ENCODE measurements at regions not wholly inside any gene's neighbourhood (a gene's known extent, or its start where the extent isn't known, plus 50 kb on each side); places are given as distances from the start of the nearest gene placed in this dataset.

GRCh38 chr3:110859336-110859735, 212.3 kb upstream of the NECTIN3 start:
- H3K9me3 ChIP-seq (ENCODE audit: control insufficient read depth in 1 of 2, low read length in 2 of 2), result no peaks in the 10 kb centered on the region
- H3K9me3 Mint-ChIP-seq, result no peaks in the 10 kb centered on the region
- H3K4me3 ChIP-seq (ENCODE audit: low read length in 2 of 2), result no peak overlapping the region
- H3K36me3 Mint-ChIP-seq, result no peaks in the 10 kb centered on the region
- no peaks in the 10 kb centered on the region for H3K4me1 ChIP-seq (ENCODE audit: insufficient read depth, low read length)
- no peaks in the 10 kb centered on the region for H3K36me3 ChIP-seq (ENCODE audit: insufficient read depth, low read length)
- no peak for DNase-seq
- POLR2A ChIA-PET (ENCODE audit: partially characterized antibody), result no interaction called here
- H3K27me3 Mint-ChIP-seq, result no peaks in the 10 kb centered on the region
- no peak overlapping the region for H3K4me3 Mint-ChIP-seq
- no peak overlapping the region for H3K27ac Mint-ChIP-seq
- H3K27me3 ChIP-seq (ENCODE audit: insufficient read depth, low read length), result no peaks in the 10 kb centered on the region
- H3K4me1 Mint-ChIP-seq, result no peaks in the 10 kb centered on the region
- CTCF ChIA-PET (ENCODE audit: partially characterized antibody), result no interaction called here
- H3K27ac ChIP-seq (ENCODE audit: low read depth, low read length), result no peak overlapping the region
- intact Hi-C loops (cut with micrococcal nuclease), result no loop called here

DNA sequence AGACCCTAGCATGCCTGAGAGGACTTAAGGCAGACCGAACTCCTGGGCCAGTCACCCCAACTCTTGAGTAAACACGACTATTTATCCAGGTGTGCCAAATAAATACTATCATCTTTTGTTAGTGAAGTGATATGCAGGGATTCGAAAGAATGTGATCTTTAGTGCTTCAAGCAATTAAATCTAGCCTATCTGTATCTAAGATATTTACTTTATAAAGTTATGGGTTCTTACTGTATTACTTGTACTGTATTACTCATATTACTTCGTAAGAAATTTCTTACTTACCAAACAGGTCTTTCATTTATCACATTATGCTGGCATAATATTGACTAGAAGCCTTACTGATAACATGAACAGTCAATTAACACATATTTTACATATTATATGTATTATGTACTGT, 211.6 kb upstream of the NECTIN3 start:
- Mint-ChIP-seq H3K27me3 (no peaks in the 10 kb centered on the region), H3K4me3 (no peak overlapping the region), H3K4me1 (no peaks in the 10 kb centered on the region), H3K27ac (no peak overlapping the region), H3K9me3 (no peaks in the 10 kb centered on the region), H3K36me3 (no peaks in the 10 kb centered on the region)
- no peak overlapping the region for H3K27ac ChIP-seq (ENCODE audit: low read depth, low read length)
- H3K36me3 ChIP-seq (ENCODE audit: insufficient read depth, low read length), result no peaks in the 10 kb centered on the region
- H3K4me3 ChIP-seq (ENCODE audit: low read length in 2 of 2), result no peak overlapping the region
- H3K4me1 ChIP-seq (ENCODE audit: insufficient read depth, low read length), result no peaks in the 10 kb centered on the region
- no peak for DNase-seq
- ChIA-PET POLR2A (ENCODE audit: partially characterized antibody) (no interaction called here), CTCF (ENCODE audit: partially characterized antibody) (no interaction called here)
- intact Hi-C loops (cut with micrococcal nuclease), result no loop called here
- no peaks in the 10 kb centered on the region for H3K9me3 ChIP-seq (ENCODE audit: control insufficient read depth in 1 of 2, low read length in 2 of 2)
- no peaks in the 10 kb centered on the region for H3K27me3 ChIP-seq (ENCODE audit: insufficient read depth, low read length)

DNA sequence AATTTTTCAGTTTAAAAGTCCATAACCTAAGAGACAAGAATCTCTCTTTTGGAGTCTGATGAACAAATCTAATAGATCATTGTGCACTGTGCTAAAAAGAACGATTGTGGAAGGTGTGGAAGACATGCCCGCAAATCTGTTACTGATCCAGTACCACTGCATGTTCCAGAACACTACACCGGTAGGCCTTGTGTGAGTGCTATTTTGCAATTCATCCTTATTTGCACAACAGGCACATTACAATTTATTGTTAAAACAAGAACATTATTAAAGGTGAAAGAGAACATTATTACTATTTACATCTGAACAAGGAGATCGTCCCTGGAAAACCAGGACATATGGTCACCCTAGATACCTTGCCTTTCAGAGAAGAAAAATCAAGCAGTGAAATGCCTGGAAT, 205.7 kb upstream of the NECTIN3 start:
- intact Hi-C loops (cut with micrococcal nuclease), result no loop called here
- H3K4me3 Mint-ChIP-seq, result no peak overlapping the region
- Histone ChIP-seq H3K4me1 (ENCODE audit: insufficient read depth, low read length) (no peaks in the 10 kb centered on the region), H3K27me3 (ENCODE audit: insufficient read depth, low read length) (no peaks in the 10 kb centered on the region), H3K9me3 (ENCODE audit: control insufficient read depth in 1 of 2, low read length in 2 of 2) (no peaks in the 10 kb centered on the region), H3K4me3 (ENCODE audit: low read length in 2 of 2) (no peak overlapping the region), H3K36me3 (ENCODE audit: insufficient read depth, low read length) (no peaks in the 10 kb centered on the region), H3K27ac (ENCODE audit: low read depth, low read length) (no peak overlapping the region)
- no peaks in the 10 kb centered on the region for H3K4me1 Mint-ChIP-seq
- no peaks in the 10 kb centered on the region for H3K36me3 Mint-ChIP-seq
- no peak overlapping the region for H3K27ac Mint-ChIP-seq
- H3K9me3 Mint-ChIP-seq, result no peaks in the 10 kb centered on the region
- ChIA-PET CTCF (ENCODE audit: partially characterized antibody) (no interaction called here), POLR2A (ENCODE audit: partially characterized antibody) (no interaction called here)
- H3K27me3 Mint-ChIP-seq, result peaks cover 0 to 2% of the 10 kb centered on the region in 2 donors
- no peak for DNase-seq

- no peaks in the 10 kb centered on the region for H3K9me3 ChIP-seq (ENCODE audit: control insufficient read depth in 1 of 2, low read length in 2 of 2)
- no peaks in the 10 kb centered on the region for H3K27me3 ChIP-seq (ENCODE audit: insufficient read depth, low read length)
- no peaks in the 10 kb centered on the region for H3K36me3 ChIP-seq (ENCODE audit: insufficient read depth, low read length)
- ChIA-PET POLR2A (ENCODE audit: partially characterized antibody) (no interaction called here), CTCF (ENCODE audit: partially characterized antibody) (no interaction called here)
- no peak overlapping the region for H3K27ac Mint-ChIP-seq
- H3K36me3 Mint-ChIP-seq, result no peaks in the 10 kb centered on the region
- DNase-seq, result no peak
- H3K4me1 Mint-ChIP-seq, result no peaks in the 10 kb centered on the region
- peaks cover 0 to 2% of the 10 kb centered on the region in 2 donors for H3K27me3 Mint-ChIP-seq
- no peaks in the 10 kb centered on the region for H3K4me1 ChIP-seq (ENCODE audit: insufficient read depth, low read length)
- no peaks in the 10 kb centered on the region for H3K9me3 Mint-ChIP-seq
- H3K4me3 ChIP-seq (ENCODE audit: low read length in 2 of 2), result no peak overlapping the region
- no peak overlapping the region for H3K4me3 Mint-ChIP-seq
- intact Hi-C loops (cut with micrococcal nuclease), result no loop called here
- H3K27ac ChIP-seq (ENCODE audit: low read depth, low read length), result no peak overlapping the region
Measured at GRCh38 chr3:110868106-110868505, 203.5 kb upstream of the NECTIN3 start.

DNA sequence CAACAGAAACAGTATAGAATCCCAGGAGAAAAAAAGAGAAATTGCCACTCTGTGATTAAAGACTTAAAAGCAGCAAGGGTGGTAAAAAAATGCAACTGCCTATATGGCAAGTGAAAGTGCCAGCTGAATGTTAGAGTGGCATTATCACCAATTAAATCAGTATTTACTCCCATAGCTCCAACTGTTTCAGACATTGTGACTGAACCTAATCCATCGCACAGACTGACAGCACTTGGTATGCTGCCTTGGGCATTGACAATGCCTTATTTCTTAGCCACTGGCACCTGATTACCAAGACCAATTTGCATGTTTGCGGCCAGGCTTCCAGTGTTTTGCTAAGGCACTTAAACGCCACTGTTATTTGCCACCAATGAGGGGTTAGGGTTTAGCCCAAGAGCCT, 201.9 kb upstream of the NECTIN3 start:
- Histone ChIP-seq H3K27me3 (ENCODE audit: insufficient read depth, low read length) (no peaks in the 10 kb centered on the region), H3K4me1 (ENCODE audit: insufficient read depth, low read length) (no peaks in the 10 kb centered on the region), H3K36me3 (ENCODE audit: insufficient read depth, low read length) (no peaks in the 10 kb centered on the region), H3K27ac (ENCODE audit: low read depth, low read length) (no peak overlapping the region), H3K4me3 (ENCODE audit: low read length in 2 of 2) (no peak overlapping the region), H3K9me3 (ENCODE audit: control insufficient read depth in 1 of 2, low read length in 2 of 2) (no peaks in the 10 kb centered on the region)
- Mint-ChIP-seq H3K4me3 (no peak overlapping the region), H3K9me3 (peaks cover 2 to 9% (median 8%) of the 10 kb centered on the region in 8 donors), H3K27me3 (peaks cover 2% of the 10 kb centered on the region in 2 donors), H3K36me3 (peaks cover 0 to 2% of the 10 kb centered on the region in 2 donors), H3K4me1 (no peaks in the 10 kb centered on the region), H3K27ac (no peak overlapping the region)
- intact Hi-C loops (cut with micrococcal nuclease), result no loop called here
- no peak for DNase-seq
- ChIA-PET CTCF (ENCODE audit: partially characterized antibody) (no interaction called here), POLR2A (ENCODE audit: partially characterized antibody) (no interaction called here)

DNA sequence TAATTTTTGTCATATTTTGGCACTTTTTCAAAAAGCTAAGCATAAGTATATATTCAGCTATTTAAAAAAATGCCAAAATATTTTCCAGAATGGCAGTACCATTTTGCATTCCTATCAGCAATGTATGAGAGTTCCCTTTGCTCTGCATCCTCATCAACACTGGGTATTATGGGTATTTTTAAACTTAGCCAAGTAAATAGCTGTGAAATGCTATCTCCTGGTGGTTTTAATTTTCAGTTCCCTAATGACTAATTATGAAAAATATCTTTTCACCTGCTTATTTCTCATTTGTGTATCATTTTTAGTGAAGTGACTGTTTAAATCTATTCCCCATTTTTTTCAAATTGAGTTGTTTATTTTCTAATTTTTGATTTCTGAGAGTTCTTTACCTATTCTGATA, 199.7 kb upstream of the NECTIN3 start:
- Mint-ChIP-seq H3K4me3 (no peak overlapping the region), H3K9me3 (peaks cover 2 to 18% (median 14%) of the 10 kb centered on the region in 8 donors), H3K4me1 (no peaks in the 10 kb centered on the region), H3K27me3 (peaks cover 2% of the 10 kb centered on the region in 2 donors), H3K36me3 (peaks cover 0 to 3% of the 10 kb centered on the region in 2 donors), H3K27ac (no peak overlapping the region)
- H3K36me3 ChIP-seq (ENCODE audit: insufficient read depth, low read length), result no peaks in the 10 kb centered on the region
- ChIA-PET CTCF (ENCODE audit: partially characterized antibody) (no interaction called here), POLR2A (ENCODE audit: partially characterized antibody) (no interaction called here)
- H3K27ac ChIP-seq (ENCODE audit: low read depth, low read length), result no peak overlapping the region
- H3K27me3 ChIP-seq (ENCODE audit: insufficient read depth, low read length), result no peaks in the 10 kb centered on the region
- H3K9me3 ChIP-seq (ENCODE audit: control insufficient read depth in 1 of 2, low read length in 2 of 2), result no peaks in the 10 kb centered on the region
- H3K4me1 ChIP-seq (ENCODE audit: insufficient read depth, low read length), result no peaks in the 10 kb centered on the region
- H3K4me3 ChIP-seq (ENCODE audit: low read length in 2 of 2), result no peak overlapping the region
- intact Hi-C loops (cut with micrococcal nuclease), result no loop called here
- DNase-seq, result no peak

DNA sequence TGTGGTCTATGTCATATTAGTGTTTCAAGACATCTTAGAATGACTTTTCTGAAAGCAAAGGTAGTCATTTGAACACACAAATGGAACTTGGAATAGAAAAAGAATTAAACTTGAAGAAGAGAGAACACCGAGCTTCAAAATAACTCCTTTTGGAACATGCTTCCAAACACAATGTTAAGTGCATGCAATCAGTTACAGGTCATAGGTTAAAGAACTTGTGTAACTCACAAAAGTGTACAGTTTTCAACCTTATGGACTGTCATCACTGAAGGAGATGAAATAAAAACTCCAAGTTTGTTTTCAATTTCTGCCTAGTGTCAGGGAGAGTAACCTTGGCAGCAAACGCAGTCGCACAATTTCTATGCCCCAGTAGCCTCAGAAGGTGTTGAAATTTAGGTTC, 192.9 kb upstream of the NECTIN3 start:
- Mint-ChIP-seq H3K27me3 (peaks cover 0 to 2% of the 10 kb centered on the region in 2 donors), H3K27ac (no peak overlapping the region), H3K4me1 (no peaks in the 10 kb centered on the region), H3K4me3 (no peak overlapping the region), H3K36me3 (peaks cover 0 to 3% of the 10 kb centered on the region in 2 donors), H3K9me3 (peaks cover 2 to 18% (median 14%) of the 10 kb centered on the region in 8 donors)
- ChIA-PET POLR2A (ENCODE audit: partially characterized antibody) (no interaction called here), CTCF (ENCODE audit: partially characterized antibody) (no interaction called here)
- Histone ChIP-seq H3K27me3 (ENCODE audit: insufficient read depth, low read length) (no peaks in the 10 kb centered on the region), H3K36me3 (ENCODE audit: insufficient read depth, low read length) (no peaks in the 10 kb centered on the region), H3K27ac (ENCODE audit: low read depth, low read length) (no peak overlapping the region), H3K9me3 (ENCODE audit: control insufficient read depth in 1 of 2, low read length in 2 of 2) (no peaks in the 10 kb centered on the region), H3K4me3 (ENCODE audit: low read length in 2 of 2) (no peak overlapping the region), H3K4me1 (ENCODE audit: insufficient read depth, low read length) (no peaks in the 10 kb centered on the region)
- intact Hi-C loops (cut with micrococcal nuclease), result no loop called here
- DNase-seq, result no peak

DNA sequence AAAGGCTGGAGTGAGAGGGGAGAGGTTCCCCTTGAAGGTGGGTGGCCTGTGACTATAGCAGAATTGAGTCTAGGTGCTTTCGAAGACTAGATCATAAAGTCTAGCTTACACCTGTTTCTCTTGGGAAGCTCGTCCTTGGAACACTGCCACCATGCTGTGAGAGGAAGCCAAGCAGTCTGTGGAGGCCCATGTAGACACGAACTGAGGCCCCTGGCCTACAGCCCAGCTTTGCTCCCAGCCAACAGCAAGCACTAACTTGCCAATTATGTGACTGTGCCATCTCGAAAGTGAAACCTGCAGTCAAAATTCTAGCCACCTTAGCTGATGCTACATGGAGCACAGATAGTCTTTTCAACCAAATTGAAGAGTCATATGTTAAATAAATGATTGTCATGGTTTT, 190.5 kb upstream of the NECTIN3 start:
- H3K36me3 ChIP-seq (ENCODE audit: insufficient read depth, low read length), result no peaks in the 10 kb centered on the region
- no peaks in the 10 kb centered on the region for H3K4me1 ChIP-seq (ENCODE audit: insufficient read depth, low read length)
- intact Hi-C loops (cut with micrococcal nuclease), result no loop called here
- ChIA-PET CTCF (ENCODE audit: partially characterized antibody) (no interaction called here), POLR2A (ENCODE audit: partially characterized antibody) (no interaction called here)
- DNase-seq, result no peak
- Mint-ChIP-seq H3K4me1 (no peaks in the 10 kb centered on the region), H3K4me3 (no peak overlapping the region), H3K36me3 (no peaks in the 10 kb centered on the region), H3K27ac (no peak overlapping the region), H3K9me3 (peaks cover 0 to 3% (median 0%) of the 10 kb centered on the region in 8 donors), H3K27me3 (no peaks in the 10 kb centered on the region)
- H3K9me3 ChIP-seq (ENCODE audit: control insufficient read depth in 1 of 2, low read length in 2 of 2), result no peaks in the 10 kb centered on the region
- no peak overlapping the region for H3K4me3 ChIP-seq (ENCODE audit: low read length in 2 of 2)
- H3K27me3 ChIP-seq (ENCODE audit: insufficient read depth, low read length), result no peaks in the 10 kb centered on the region
- H3K27ac ChIP-seq (ENCODE audit: low read depth, low read length), result no peak overlapping the region

Measured in CD4-positive, alpha-beta memory T cell (primary cell).